SW480 (cell line): ENCODE measurements at regions not wholly inside any gene's neighbourhood (a gene's known extent, or its start where the extent isn't known, plus 50 kb on each side); places are given as distances from the start of the nearest gene placed in this dataset.

Experiments
- DNase-seq: peaks from one replicate; pipeline ENCODE4 v3.0.0-alpha.2; 2016; ENCODE audit warnings: low spot score

DNA sequence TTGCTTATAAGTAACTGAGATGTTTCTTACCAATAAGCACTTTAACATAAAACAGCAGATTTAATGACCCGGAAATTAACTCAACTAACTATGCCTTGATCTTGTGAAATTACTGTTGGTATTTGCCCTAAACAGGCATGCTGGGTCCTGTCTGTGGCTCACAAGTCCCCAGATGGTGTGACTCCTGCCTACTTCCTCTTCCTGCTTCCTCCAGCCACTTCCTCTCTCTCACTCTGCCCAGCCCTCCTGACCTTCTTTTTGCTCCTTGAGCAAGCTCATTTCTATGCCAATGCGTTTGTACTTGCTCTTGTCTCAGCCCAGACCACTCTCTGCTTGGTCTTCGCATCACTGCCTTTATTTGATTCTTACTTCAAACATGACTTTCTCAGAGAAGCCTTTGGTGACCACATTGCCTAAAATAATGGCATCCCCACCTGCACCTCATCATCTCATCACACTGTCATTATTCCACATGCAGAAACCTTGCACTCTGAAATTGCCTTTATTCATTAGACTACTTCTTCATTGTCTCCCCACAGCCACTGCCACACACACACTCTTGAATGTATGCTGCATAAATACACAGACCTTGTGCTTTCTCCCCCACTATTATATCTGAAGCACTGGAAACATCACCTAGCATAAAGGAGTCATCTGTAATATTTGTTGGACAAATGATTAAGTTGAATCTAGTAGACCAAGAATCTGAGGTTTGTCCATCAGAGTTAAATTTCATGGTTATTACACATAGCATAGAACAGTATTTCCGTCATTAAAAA is 256.3 kb upstream of the SEMA6D start:
- no peak for DNase-seq

GRCh38 chr15:47461652-47462141 is 255.6 kb upstream of the SEMA6D start:
- no peak for DNase-seq

- DNase-seq, result peak; percentile 4
Observed at GRCh38 chr15:47466357-47466756, 250.9 kb upstream of the SEMA6D start.

DNA sequence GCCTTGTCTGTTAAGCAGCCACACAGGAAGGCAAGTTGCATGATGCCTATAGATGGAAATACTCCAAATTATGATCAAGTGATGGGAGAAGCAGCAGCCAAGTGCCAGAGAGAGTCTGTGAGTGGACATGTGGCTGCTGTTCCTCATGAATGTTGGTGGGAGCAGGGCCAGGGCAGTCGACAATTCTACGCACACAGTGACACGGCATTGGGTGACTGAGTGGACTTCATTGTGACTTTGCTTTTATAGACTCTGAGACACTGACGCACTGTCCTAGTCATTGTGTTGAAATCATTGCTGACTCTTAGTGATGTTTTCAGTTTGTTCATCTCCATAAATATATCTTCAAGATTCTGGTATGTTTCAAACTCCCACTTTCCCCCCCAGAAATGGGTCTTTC is 246.3 kb upstream of the SEMA6D start:
- DNase-seq, result no peak

DNA sequence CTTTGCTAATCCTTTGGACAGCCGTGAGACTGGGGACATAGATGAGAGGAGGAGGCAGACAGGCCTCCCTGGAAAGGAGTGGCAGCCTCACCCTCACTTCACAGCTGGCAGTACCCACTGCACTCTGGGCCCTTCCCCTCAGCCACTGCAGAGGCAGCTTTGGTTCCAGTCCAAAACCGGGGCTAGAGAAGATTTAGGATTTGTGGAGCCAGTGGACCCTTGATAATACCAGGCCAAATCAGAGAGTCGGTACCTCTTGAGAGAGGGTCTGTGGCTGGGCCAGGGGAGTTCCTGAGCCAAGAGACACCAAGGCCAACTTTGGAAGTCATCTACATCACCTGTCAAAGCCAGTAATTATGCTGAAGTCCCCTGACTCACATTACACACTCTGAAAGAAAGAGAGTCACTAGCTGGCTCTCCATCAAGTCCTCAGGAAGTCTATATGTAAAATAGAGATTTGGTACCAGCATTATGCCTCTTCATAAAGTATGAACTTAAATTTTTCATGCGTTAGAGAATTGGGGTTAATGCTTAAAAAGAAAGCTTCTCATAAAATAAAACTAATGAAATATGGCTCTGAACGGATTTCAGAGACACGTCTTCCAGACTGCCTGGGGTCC is 244.1 kb upstream of the SEMA6D start:
- DNase-seq, result no peak

DNA sequence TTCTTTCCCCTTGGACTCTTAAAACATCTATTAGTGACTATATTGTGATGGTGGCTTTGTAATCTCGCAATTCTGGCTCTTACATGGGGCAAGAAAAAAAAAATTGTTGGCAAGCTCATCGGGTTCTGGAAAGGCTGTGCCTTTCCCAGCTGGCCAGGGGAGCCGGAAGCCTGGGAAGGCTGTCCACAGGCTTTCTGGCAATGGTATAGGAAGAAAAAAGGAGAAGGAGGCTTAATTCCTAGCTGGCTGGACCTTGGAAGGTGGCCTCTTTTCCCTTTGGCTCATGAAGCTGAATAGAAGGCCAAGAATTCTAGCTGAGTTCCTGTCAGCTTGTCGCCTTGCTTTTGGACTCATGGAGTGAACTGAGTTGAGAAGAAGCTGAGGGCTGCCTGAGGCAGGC is 243.5 kb upstream of the SEMA6D start:
- no peak for DNase-seq

GRCh38 chr15:47475336-47475735 is 242.0 kb upstream of the SEMA6D start:
- no peak for DNase-seq

DNA sequence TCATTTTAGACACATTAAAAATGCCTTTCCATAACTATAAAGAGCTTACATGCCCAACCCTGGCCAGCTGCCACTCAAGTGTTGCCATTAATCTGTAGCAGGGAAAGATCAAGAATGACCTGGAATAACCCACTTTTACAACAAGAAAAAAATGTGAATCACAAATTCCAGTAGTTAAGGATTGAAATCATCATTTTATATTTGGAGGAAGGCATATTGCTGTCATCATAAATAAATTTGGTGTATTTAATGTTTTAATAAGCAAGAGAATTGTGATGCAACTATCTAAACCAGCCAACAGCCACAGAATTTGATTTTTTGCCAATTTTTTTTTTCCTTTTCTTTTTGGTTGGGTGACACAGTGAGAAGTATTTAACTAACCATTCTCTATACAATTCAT is 240.0 kb upstream of the SEMA6D start:
- DNase-seq, result no peak

GRCh38 chr15:47484059-47484458 is 233.2 kb upstream of the SEMA6D start:
- DNase-seq, result no peak

DNA sequence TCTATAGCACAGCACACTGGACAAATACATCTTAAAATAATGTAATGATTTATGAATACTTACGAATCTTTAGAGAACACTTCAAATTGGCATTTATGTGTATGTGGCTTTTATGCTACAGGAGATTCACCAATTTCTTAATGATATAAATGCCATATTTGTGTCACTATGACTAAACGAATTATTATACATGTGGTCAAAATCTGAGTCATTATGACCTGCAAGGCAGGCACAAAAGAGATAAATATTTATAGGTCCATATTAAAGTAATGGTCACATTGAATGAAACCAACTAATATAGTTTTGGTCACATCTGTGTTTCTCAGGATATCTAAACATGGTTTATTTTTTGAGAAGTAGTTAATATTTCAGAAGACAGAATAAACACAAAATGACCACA is 232.3 kb upstream of the SEMA6D start:
- DNase-seq, result no peak

GRCh38 chr15:47485419-47485818 is 231.9 kb upstream of the SEMA6D start:
- no peak for DNase-seq

DNA sequence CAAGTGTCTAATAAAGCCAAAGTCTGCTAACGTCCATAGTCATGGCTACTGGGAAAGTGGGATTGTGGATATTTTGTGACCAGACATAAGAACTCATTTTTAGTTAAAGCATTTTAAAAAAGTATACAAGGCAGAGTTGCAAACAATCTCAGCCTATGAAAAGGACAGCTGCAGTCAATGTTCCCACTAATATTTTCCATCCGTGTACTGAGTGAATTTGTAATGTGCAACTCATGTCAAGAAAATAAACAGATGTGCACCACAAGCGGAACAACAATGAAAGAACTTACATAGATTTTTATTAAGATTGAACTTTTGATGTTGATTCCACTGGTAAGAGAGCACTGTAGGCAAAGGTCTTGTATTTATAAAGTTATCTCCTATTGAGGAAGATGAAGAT is 231.3 kb upstream of the SEMA6D start:
- DNase-seq, result no peak

DNA sequence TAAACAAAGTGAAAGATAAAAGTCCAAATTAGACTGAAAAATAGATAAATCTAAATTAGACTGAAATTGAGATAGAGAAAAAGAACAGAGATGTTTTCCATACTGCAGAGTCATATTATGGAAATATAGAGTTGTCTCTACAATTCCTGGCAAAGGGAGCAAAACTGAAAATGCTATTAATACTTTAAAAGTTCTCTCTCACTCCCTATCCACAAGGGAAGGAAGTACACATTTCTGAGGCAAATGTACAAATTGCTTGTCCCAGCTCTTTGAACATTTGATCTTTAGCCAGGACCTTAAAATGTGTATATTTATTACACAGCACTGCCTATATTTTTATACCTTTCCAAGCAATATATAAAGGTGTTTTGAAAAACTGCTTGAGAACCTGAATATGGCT is 225.1 kb upstream of the SEMA6D start:
- DNase-seq, result no peak

DNA sequence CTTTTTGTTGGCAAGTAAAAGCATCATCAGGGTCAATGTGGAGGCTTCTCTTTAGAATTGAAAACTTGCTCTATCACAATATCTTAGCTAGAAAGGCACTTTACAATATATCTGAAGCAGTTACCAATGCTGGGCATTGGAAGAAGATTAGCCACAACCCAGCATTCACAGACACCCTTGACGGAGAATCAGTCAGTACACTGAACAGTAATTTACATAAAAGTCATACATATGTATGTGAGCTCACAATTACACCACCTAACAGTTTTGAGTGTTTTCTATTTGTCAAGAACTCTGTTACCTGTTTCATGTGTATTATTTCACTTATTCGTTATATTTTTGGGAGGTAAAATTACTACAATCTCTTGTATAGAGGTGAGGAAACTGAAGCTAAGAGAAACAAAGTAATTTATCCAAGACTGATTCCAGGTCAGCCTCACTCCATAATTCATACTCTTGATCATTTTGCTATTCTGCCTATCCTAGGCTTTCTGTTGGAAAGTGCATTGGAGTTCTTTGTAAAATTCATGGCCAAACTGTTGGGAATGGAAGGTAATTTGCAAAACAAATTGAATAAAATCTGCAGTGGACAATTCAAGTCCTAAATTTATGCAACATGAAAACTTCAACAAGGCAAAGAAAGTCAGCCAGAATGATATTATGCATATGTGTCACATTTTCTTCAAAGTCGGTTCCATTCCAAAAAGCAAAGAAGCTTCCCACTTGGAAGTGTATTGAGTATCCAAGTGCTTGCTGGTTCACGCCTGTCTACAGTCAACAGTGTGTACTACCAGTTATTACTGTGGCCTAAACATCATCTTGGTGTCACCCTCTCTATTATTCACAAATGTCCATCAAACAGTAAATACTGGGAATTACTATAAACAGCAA is 223.7 kb upstream of the SEMA6D start:
- no peak for DNase-seq

GRCh38 chr15:47496343-47497185 is 220.7 kb upstream of the SEMA6D start:
- DNase-seq, result no peak

GRCh38 chr15:47500842-47501241 is 216.5 kb upstream of the SEMA6D start:
- no peak for DNase-seq

GRCh38 chr15:47502041-47502440 is 215.3 kb upstream of the SEMA6D start:
- DNase-seq, result no peak

DNA sequence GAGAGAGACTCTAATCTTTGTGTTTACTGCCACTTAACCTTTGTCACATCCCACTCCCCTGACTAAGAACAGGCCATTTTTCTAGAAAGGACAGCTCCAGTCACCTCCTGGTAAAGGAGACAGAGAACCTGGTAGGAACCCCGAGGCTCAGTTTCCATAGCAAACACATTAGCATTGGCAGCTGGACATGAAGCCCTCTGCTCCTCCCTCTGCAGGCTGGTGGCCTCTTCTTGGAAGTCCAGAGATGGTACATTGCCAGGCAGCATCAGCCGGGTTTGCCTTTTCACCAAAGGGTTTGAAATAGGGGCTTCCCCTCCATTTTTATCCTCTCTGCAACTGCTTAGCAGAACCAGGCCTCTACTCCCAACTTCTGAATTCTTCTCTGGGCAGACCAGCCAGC is 213.4 kb upstream of the SEMA6D start:
- no peak for DNase-seq

DNA sequence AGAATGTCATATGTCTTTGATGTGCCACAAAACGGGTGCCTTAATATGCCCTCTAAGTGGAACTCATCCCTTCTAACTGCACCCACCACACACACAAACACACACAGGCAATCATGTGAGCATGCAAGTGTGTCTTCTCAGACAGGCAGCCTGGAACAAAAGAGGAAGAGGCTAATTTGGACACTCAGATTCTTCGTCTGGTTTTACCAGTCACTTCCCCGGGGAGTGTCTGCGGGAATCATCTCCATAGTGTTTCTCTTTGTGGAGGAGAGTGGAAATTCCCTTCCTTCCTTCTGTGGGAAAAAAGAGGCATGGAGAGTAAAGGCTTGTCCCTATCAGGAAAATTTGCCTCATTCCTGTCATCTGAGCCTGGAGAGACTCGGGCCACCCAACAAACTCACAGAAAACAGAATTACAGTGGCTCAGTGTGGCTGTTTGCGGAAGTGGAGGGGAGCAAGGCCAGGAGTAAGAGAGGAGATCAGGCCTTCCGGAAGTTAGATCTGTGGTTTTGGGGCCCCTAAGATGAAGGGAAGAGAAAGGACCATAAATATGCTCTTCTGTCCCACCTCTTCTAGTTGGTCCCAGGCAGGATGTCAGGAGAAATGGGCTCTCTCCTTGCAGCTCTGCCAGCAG is 212.6 kb upstream of the SEMA6D start:
- no peak for DNase-seq

DNA sequence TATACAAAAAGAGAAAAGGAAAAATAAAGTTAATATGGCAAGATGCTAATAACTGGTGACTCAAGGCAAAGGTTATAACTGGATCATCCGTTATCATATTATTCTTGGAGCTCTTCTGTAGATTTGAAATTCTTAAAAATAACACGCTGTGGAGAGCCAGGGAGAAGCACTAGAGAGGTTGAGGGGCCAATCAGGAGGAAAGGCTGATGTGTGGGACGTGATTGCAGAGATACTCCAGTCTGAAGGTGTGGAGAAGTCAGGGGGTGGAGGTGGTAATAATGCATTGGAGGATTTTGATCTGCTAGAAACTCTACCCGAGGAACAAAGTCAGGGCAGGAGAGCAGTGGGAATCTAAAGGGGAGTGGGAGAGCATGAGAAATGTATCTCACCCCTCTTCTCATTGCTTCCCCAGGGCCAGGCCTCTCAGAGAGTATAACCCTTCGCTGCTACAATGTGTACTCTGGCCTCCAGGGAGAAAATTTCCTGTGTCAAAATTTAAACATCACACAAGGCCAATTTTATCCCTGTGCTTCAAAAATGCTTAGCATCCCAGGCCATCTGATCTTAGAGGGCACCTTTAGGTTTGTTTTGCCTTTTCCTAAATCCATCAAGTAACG is 211.5 kb upstream of the SEMA6D start:
- DNase-seq, result no peak
